Chondrocyte (in vitro differentiated cells): ENCODE measurements at regions not wholly inside any gene's neighbourhood (a gene's known extent, or its start where the extent isn't known, plus 50 kb on each side); places are given as distances from the start of the nearest gene placed in this dataset.

ENCODE experiments used
- DNase-seq: peaks from one replicate; pipeline ENCODE4 v3.0.0; 2021; ENCODE audit warnings: mixed read lengths, low spot score
- H3K27ac Mint-ChIP-seq: one replicate; pipeline ENCODE4 v1.8.0; 2021; ENCODE audit warnings: mild to moderate bottlenecking, moderate library complexity, mixed read lengths; ENCODE audit not compliant: unreplicated experiment
- H3K27me3 Mint-ChIP-seq: 2 replicates; pipeline ENCODE4 v1.8.0; 2021; ENCODE audit warnings: low read depth, mixed read lengths
- H3K36me3 Mint-ChIP-seq: 2 replicates; pipeline ENCODE4 v1.8.0; 2021; ENCODE audit warnings: low read depth, mixed read lengths
- H3K4me1 Mint-ChIP-seq: 2 replicates; pipeline ENCODE4 v1.8.0; 2021; ENCODE audit warnings: low read depth, mild to moderate bottlenecking, mixed read lengths
- H3K4me3 Mint-ChIP-seq: one replicate; pipeline ENCODE4 v1.8.0; 2021; ENCODE audit warnings: mild to moderate bottlenecking, moderate library complexity, mixed read lengths; ENCODE audit not compliant: unreplicated experiment
- H3K9me3 Mint-ChIP-seq: 2 replicates; pipeline ENCODE4 v1.8.0; 2021; ENCODE audit warnings: low read depth, mixed read lengths
- TF ChIP-seq, protein P1 (sequence below): fragments of 200-600 bp; sonication (generic); IDR thresholded peaks from 2 replicates; pipeline ENCODE4 v1.5.0; 2021; ENCODE audit warnings: antibody characterized with exemption, mild to moderate bottlenecking, moderate library complexity

DNA sequence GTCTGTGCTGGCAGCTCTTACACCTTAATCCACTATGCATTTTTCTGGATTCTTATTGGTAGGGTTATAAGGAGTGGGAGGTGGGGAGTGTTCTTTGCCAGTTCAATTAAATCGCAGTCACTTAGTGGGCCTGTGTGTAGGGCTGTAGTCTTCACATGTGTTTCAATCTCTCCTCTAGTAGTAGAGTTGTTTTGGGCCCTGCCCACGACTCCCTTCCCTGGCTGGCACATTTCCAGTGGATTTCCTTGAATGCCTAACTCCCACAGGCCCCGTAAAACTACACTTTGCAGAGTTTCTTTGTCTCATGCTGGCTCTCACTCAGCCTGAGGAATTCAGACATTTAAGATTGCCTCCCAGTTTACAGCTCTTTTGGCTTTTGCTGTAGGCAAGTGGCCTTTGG, 414.0 kb upstream of the OPRM1 start:
- Mint-ChIP-seq H3K27me3 (no peaks in the 10 kb centered on the region), H3K4me3 (no peak overlapping the region), H3K9me3 (no peaks in the 10 kb centered on the region), H3K27ac (no peak overlapping the region), H3K4me1 (peaks cover 18% of the 10 kb centered on the region), H3K36me3 (no peaks in the 10 kb centered on the region)
- TF ChIP-seq, protein P1, sequence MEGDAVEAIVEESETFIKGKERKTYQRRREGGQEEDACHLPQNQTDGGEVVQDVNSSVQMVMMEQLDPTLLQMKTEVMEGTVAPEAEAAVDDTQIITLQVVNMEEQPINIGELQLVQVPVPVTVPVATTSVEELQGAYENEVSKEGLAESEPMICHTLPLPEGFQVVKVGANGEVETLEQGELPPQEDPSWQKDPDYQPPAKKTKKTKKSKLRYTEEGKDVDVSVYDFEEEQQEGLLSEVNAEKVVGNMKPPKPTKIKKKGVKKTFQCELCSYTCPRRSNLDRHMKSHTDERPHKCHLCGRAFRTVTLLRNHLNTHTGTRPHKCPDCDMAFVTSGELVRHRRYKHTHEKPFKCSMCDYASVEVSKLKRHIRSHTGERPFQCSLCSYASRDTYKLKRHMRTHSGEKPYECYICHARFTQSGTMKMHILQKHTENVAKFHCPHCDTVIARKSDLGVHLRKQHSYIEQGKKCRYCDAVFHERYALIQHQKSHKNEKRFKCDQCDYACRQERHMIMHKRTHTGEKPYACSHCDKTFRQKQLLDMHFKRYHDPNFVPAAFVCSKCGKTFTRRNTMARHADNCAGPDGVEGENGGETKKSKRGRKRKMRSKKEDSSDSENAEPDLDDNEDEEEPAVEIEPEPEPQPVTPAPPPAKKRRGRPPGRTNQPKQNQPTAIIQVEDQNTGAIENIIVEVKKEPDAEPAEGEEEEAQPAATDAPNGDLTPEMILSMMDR, result no peak
- no peak for DNase-seq

DNA sequence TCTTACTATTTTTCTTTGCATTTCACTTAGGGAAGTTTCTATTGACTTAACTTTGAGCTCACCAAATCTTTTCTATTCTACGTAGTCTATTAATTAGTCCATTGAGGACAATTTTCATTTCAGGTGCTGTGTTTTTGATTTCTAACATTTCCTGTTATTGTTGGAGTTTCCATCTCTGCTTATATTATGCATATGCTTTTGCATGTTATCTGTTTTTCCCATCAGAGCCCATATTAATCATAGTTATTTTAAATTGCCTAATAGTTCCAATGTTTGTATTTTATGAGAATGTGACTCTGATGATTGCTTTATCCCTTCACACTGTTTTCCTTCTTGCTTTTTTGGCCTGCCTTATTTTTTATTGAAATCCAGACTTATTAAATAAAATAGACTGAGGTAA, 414.5 kb upstream of the OPRM1 start:
- H3K27ac Mint-ChIP-seq, result no peak overlapping the region
- no peaks in the 10 kb centered on the region for H3K27me3 Mint-ChIP-seq
- no peaks in the 10 kb centered on the region for H3K9me3 Mint-ChIP-seq
- no peak overlapping the region for H3K4me3 Mint-ChIP-seq
- DNase-seq, result no peak
- H3K4me1 Mint-ChIP-seq, result peaks cover 18% of the 10 kb centered on the region
- H3K36me3 Mint-ChIP-seq, result no peaks in the 10 kb centered on the region
- TF ChIP-seq, protein P1, result no peak

DNA sequence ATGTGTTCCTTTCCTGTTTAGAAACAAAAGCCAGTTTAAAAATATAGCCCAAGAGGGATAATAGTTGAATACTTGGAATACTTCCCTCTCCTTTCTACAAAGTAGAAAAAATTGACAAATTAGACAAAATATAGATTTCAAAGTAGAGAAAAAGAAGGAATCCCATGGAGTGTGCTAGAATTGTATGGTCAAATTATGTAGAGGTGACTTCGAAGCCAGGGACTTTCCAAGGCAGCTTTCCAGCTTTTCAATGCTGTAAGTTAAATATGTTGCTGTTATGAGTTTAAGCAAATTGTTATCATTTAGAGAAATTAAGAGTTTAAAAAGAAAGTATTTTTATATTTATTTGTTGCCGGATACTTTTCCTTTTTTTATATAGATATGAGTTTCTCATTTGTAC, 415.5 kb upstream of the OPRM1 start:
- DNase-seq, result no peak
- H3K27ac Mint-ChIP-seq, result no peak overlapping the region
- no peaks in the 10 kb centered on the region for H3K9me3 Mint-ChIP-seq
- no peak overlapping the region for H3K4me3 Mint-ChIP-seq
- H3K27me3 Mint-ChIP-seq, result no peaks in the 10 kb centered on the region
- H3K4me1 Mint-ChIP-seq, result peaks cover 24% of the 10 kb centered on the region
- H3K36me3 Mint-ChIP-seq, result no peaks in the 10 kb centered on the region
- TF ChIP-seq, protein P1, result no peak

DNA sequence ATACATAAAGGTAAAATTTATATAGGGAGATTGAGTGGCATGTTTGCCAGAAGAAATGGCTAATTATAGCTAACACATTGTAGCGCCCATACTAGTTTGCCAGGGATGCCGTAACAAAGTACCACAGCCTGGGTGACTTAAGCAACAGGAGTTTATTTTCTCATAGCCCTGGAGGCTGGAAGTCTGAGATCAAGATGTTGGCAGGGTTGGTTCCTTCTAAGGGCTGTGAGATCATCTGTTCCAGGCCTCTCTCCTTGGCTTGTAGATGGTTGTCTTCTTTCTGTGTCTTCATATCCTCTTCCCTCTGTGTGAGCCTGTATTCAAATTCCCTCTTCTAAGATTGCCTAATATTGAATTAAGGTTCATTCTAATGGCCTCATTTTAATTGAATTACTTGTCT, 417.5 kb upstream of the OPRM1 start:
- no peaks in the 10 kb centered on the region for H3K27me3 Mint-ChIP-seq
- DNase-seq, result no peak
- H3K36me3 Mint-ChIP-seq, result no peaks in the 10 kb centered on the region
- no peak overlapping the region for H3K4me3 Mint-ChIP-seq
- TF ChIP-seq, protein P1, result no peak
- H3K9me3 Mint-ChIP-seq, result no peaks in the 10 kb centered on the region
- H3K27ac Mint-ChIP-seq, result no peak overlapping the region
- H3K4me1 Mint-ChIP-seq, result peaks cover 24% of the 10 kb centered on the region

DNA sequence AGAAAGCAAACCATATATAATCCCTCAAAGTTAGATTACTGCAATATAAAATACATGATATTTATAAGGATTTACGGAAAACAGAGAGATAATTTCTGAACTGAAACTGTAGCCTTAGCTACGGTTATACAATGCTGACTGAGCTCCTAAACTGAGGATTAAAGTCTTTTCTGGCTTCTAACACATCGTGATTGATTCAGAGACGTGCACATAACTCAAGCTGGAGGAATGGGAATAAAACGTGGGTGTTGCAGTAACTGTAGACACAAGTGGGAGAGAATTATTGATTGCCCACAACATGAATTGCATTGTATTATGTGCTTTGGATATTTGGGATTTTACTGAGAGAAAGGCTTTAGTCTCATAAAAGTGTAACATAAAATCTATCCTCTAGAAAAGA, 418.0 kb upstream of the OPRM1 start:
- TF ChIP-seq, protein P1, result no peak
- Mint-ChIP-seq H3K4me1 (peaks cover 24% of the 10 kb centered on the region), H3K4me3 (no peak overlapping the region), H3K27ac (no peak overlapping the region), H3K36me3 (no peaks in the 10 kb centered on the region), H3K27me3 (no peaks in the 10 kb centered on the region), H3K9me3 (no peaks in the 10 kb centered on the region)
- no peak for DNase-seq
